GM13976 (cell line): ENCODE measurements at regions not wholly inside any gene's neighbourhood (a gene's known extent, or its start where the extent isn't known, plus 50 kb on each side); places are given as distances from the start of the nearest gene placed in this dataset.

Experiments used
- DNase-seq: peaks from one replicate; pipeline ENCODE4 v3.0.0; 2012; ENCODE audit warnings: low spot score
- in situ Hi-C: fragments of 300-500 bp; cut with MboI; formaldehyde crosslinking; loops from one replicate; pipeline ENCODE4 v1.12.0; 2022; ENCODE audit warnings: low sequenced_read_pairs, mixed read lengths, inconsistent platforms; ENCODE audit not compliant: unreplicated experiment
- TF ChIP-seq, protein P1 (sequence below): IDR thresholded peaks from 2 replicates; pipeline ENCODE4 v1.5.1; 2012; ENCODE audit warnings: borderline replicate concordance, mild to moderate bottlenecking; ENCODE audit not compliant: insufficient read depth; ENCODE audit errors: extremely low read depth, missing control alignments, control extremely low read depth

DNA sequence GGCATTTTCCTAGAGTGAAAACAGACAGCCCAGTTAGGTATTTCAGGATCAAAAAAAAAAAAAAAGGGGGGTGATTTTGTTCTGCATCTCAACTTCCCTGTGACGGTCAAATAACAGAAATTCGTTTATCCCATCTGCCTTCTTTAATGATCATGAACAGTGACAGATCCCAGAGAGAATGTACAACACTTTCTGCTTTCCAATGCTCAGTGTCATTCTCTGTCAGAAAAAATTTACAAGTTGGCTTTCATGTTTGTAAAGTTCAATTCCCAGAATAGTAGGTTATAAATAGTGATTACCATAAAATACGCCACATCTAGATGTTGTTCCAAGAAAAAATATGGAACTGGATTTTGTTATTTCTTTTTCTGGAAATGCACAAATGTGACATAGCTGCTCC, 1013.2 kb upstream of the PHF14 start:
- in situ Hi-C loops, result no loop called here
- no peak for DNase-seq
- TF ChIP-seq, protein P1, sequence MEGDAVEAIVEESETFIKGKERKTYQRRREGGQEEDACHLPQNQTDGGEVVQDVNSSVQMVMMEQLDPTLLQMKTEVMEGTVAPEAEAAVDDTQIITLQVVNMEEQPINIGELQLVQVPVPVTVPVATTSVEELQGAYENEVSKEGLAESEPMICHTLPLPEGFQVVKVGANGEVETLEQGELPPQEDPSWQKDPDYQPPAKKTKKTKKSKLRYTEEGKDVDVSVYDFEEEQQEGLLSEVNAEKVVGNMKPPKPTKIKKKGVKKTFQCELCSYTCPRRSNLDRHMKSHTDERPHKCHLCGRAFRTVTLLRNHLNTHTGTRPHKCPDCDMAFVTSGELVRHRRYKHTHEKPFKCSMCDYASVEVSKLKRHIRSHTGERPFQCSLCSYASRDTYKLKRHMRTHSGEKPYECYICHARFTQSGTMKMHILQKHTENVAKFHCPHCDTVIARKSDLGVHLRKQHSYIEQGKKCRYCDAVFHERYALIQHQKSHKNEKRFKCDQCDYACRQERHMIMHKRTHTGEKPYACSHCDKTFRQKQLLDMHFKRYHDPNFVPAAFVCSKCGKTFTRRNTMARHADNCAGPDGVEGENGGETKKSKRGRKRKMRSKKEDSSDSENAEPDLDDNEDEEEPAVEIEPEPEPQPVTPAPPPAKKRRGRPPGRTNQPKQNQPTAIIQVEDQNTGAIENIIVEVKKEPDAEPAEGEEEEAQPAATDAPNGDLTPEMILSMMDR, result no peak

DNA sequence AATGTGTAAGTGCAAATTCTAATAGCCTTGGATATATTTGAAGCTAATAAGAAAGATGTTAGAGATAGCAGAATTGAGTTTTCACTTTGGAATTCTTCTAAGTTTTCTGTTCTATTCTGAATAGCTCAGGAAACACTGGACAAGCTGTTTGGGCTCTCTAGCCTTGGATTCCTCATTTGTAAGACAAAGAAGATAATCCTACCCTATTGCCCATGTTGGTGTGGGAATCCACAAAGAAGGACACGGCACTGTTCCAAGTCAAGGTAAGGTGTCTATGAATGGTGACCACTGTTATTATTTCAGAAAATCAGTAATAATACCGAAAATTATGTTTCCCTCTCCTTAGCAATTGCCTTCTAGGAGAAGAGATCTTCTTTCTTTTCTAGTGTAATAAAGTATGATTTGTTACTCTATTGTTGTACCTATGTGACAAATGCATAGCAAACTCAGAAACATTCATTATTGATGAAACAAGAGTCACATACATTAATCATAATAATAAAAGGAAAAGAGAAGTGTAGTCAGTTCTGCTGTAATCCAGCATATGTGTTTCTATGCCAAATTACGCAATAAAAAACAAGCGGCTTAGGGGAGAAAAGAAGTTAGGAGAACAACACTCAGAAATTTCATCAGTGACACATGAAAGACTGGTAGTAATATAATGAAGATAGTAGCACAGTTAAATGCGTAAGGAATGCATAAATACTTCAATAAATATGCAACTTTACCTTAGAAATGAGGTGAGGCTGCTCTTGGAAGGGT, 1012.3 kb upstream of the PHF14 start:
- in situ Hi-C loops, result no loop called here
- TF ChIP-seq, protein P1, result no peak
- no peak for DNase-seq

DNA sequence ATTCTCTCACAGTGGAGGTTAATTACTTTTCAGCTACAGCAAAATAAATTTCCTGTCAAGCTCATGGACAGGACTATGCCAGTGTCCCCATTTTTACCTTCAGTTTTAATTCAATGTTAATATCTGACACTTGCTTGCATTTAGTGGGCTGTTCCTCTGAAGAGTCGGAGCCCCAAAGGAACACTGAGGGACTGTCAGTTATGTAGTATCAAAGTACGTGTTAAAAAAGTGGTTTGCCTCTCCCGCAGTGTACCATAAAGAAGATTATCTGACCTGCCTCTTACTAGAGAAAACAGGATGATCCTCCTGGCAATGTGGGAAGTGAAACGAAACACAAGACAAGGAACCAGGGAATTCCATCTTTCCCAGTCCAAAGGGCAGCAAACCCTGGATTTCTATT, 1010.9 kb upstream of the PHF14 start:
- in situ Hi-C loops, result no loop called here
- DNase-seq, result no peak

DNA sequence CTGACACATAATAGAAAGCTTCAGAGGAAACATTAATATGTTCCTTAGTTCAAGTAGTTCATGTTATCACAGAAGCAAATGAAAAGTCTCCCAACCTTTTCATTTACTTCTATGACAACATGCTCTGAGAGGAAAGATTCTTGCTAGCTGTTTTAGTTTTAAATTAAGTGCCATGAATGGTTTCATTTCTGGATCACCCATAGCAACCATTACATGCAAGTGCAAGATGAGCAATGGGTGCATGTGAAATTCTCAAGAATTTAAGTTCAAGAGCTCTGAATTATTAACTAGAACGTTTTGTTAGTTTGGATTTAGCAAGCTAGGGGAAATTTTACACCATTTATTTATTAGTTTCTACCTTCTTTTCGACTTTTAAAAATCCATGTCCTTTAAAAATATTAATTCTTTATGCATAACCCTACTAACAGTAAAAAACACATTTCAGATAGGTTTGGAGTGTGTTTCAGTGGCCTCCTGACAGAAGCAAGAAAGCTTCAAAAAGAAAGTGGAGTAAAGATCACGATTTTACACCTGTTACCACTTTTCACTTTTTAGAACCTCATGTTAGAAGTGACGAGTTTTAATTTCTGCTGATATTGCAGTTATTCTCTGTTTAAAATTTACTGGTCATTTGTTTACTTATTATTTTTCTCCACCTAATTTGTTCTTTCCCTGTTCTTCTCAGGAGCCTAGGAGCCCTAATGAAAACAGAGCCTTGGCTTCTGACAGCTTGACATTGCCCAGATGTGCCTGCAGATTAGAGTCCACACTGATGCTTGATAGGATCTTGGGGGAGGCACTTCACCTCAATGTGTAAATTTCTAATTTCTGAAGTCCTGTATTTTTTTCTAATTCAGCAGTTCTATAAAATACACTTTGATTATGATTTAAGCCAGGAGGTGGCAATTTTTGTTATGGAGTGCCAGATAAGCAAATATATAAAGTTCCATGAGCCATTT, 995.3 kb upstream of the PHF14 start:
- DNase-seq, result no peak
- TF ChIP-seq, protein P1, result no peak
- in situ Hi-C loops, result no loop called here

More for the DNA sequence above, 1010.9 kb upstream of the PHF14 start:
- TF ChIP-seq, protein P1, result no peak

DNA sequence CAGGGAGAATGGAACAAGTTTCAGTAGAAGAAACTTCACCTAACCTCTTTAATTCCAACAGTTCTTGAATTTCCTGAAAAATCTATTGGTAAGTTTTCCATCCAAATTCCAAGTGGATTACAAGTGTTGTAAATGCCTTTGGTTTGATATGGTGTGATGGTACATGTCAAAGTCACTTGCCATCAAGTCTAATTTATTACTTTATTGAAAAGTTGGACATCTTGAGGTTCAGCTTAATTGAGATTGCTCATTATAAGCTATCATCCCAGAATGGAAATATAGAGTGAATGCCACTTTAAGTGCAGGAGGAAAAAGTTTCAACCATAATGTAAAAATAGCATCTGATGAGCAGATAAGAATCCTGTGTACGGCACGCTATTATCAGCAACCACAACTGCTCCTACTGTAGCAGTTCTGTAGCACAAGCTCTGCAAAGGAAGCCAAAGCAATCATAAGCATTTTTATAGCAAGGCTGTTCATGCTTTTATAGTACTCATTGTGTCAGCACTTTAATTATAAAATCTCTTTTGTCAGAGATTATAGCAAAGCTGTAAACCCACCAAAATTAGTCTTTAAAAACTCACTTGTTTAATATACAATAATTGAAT, 991.8 kb upstream of the PHF14 start:
- in situ Hi-C loops, result no loop called here
- no peak for DNase-seq

DNA sequence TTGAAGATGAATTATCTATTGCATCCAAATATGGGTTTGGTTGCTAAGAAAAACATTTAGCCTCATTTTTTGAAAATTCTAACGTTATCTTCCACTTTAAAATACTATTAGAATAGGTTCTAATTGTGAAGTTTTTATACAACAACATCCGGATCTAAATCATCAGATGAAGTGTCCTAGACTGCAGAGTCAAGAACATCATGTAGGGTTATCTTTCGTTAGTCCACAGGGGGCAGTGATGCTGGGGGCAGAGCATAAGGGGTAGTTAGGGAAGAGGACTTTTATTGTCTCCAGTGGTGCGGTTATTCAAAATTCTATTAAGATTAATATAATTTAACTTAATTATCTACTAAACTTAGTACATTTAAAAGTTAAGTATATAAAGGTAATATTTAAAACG, 990.6 kb upstream of the PHF14 start:
- DNase-seq, result no peak
- in situ Hi-C loops, result no loop called here
- TF ChIP-seq, protein P1, result no peak

More for the DNA sequence above, 991.8 kb upstream of the PHF14 start:
- TF ChIP-seq, protein P1, result no peak
